ENCODE measurements at regions not wholly inside any gene's neighbourhood (a gene's known extent, or its start where the extent isn't known, plus 50 kb on each side); places are given as distances from the start of the nearest gene placed in this dataset.

DNA sequence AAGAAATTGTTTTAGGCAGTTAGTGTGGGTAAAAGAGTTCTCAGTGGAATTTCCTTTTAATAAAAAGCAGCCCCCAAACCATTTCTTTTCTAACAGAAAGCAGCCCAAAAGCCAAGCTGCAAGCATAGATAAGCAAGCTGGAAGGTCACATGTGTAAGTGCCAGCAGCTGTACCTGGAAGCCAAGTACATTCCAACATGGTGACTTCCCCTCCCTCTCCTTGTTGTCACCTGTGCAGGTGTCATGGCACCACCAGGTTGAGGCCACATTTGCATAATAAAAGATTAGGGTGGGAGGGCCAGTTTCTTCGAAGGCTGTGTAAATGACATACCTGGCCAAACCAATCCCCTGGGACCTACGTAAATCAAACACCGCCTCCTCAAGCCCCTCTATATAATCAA lies 240.3 kb upstream of the RAB4A start:
- no peak for TF ChIP-seq POLR2A (IDR thresholded peaks at IDR 0.05)
- TF ChIP-seq EP300 (IDR thresholded peaks at IDR 0.05) = no peak
- TF ChIP-seq, protein P1, sequence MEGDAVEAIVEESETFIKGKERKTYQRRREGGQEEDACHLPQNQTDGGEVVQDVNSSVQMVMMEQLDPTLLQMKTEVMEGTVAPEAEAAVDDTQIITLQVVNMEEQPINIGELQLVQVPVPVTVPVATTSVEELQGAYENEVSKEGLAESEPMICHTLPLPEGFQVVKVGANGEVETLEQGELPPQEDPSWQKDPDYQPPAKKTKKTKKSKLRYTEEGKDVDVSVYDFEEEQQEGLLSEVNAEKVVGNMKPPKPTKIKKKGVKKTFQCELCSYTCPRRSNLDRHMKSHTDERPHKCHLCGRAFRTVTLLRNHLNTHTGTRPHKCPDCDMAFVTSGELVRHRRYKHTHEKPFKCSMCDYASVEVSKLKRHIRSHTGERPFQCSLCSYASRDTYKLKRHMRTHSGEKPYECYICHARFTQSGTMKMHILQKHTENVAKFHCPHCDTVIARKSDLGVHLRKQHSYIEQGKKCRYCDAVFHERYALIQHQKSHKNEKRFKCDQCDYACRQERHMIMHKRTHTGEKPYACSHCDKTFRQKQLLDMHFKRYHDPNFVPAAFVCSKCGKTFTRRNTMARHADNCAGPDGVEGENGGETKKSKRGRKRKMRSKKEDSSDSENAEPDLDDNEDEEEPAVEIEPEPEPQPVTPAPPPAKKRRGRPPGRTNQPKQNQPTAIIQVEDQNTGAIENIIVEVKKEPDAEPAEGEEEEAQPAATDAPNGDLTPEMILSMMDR (IDR thresholded peaks at IDR 0.05) = no peak
- TF ChIP-seq POLR2AphosphoS5 (IDR thresholded peaks at IDR 0.05) = no peak
- WGBS, 2 donors = 87 to 94% methylated on average over 3 of the region's 3 CpGs
- H3K36me3 ChIP-seq = no peaks in the 10 kb centered on the region
- no peaks in the 10 kb centered on the region for H3K9me3 ChIP-seq
- no peaks in the 10 kb centered on the region for H3K27me3 ChIP-seq
- no peak overlapping the region for H3K27ac ChIP-seq
- intact Hi-C loops (cut with DNase I) = no loop called here
- peaks cover 0 to 3% (median 0%) of the 10 kb centered on the region in 4 donors for H3K4me1 ChIP-seq
- H3K4me3 ChIP-seq = no peak overlapping the region
- DNase-seq = no peak

DNA sequence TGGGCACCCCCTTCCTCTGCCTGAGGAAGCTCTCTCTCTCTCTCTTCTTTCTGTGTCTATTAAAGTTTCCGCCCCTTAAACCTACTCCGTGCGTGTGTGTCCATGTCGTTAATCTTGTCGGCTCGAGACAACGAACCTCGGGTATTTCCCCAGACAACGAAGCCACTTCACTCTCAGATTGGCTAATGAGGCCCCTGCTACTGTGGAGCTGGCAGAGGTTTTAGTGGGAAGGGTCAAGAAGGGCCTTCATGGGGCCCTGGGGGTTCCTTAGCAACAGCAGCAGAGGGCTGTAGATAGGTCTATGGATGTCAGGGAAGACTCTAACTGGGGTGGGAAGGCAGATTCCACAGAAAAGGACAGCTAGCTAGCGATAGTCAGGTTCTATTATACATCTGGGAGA lies 239.8 kb upstream of the RAB4A start:
- Histone ChIP-seq H3K27ac (no peak overlapping the region), H3K4me1 (peaks cover 0 to 3% (median 0%) of the 10 kb centered on the region in 4 donors), H3K27me3 (no peaks in the 10 kb centered on the region), H3K9me3 (no peaks in the 10 kb centered on the region), H3K4me3 (no peak overlapping the region), H3K36me3 (no peaks in the 10 kb centered on the region)
- DNase-seq = no peak
- 70 to 92% methylated on average over 10 of the region's 10 CpGs for WGBS, 2 donors
- intact Hi-C loops (cut with DNase I) = no loop called here
- TF ChIP-seq POLR2AphosphoS5 (IDR thresholded peaks at IDR 0.05) = no peak
- TF ChIP-seq, protein P1 (IDR thresholded peaks at IDR 0.05) = no peak
- TF ChIP-seq POLR2A (IDR thresholded peaks at IDR 0.05) = no peak
- no peak for TF ChIP-seq EP300 (IDR thresholded peaks at IDR 0.05)

GRCh38 chr1:229031481-229032341 lies 239.2 kb upstream of the RAB4A start:
- Histone ChIP-seq H3K27me3 (no peaks in the 10 kb centered on the region), H3K4me3 (no peak overlapping the region), H3K36me3 (no peaks in the 10 kb centered on the region), H3K9me3 (no peaks in the 10 kb centered on the region), H3K27ac (no peak overlapping the region), H3K4me1 (peaks cover 0 to 3% (median 0%) of the 10 kb centered on the region in 4 donors)
- 91 to 92% methylated on average over 12 of the region's 12 CpGs for WGBS, 2 donors
- DNase-seq = no peak
- TF ChIP-seq, protein P1 (IDR thresholded peaks at IDR 0.05) = no peak
- TF ChIP-seq EP300 (IDR thresholded peaks at IDR 0.05) (no peak), POLR2A (IDR thresholded peaks at IDR 0.05) (no peak)
- intact Hi-C loops (cut with DNase I) = no loop called here

- Histone ChIP-seq H3K27me3 (no peaks in the 10 kb centered on the region), H3K27ac (no peak overlapping the region), H3K4me3 (no peak overlapping the region), H3K36me3 (no peaks in the 10 kb centered on the region), H3K9me3 (no peaks in the 10 kb centered on the region), H3K4me1 (peaks cover 0 to 3% (median 0%) of the 10 kb centered on the region in 4 donors)
- WGBS, 2 donors = 95 to 97% methylated on average over 1 of the region's 1 CpG
- TF ChIP-seq POLR2AphosphoS5 (IDR thresholded peaks at IDR 0.05) (no peak), EP300 (IDR thresholded peaks at IDR 0.05) (no peak), POLR2A (IDR thresholded peaks at IDR 0.05) (no peak)
- TF ChIP-seq, protein P1 (IDR thresholded peaks at IDR 0.05) = no peak
- no peak for DNase-seq
- intact Hi-C loops (cut with DNase I) = no loop called here
These were observed 238.5 kb upstream of the RAB4A start for GRCh38 chr1:229032375-229032774.

All from sigmoid colon (tissue), 6 donors.